D721Med (cell line): ENCODE measurements at regions not wholly inside any gene's neighbourhood (a gene's known extent, or its start where the extent isn't known, plus 50 kb on each side); places are given as distances from the start of the nearest gene placed in this dataset.
"Not testable (repeated sequence)": the region's sequence is repeated elsewhere in the genome, so short reads cannot be mapped to it uniquely, and the experiment has no call there.

Source experiments
- DNase-seq: peaks from one replicate; pipeline ENCODE4 v3.0.0; 2011; ENCODE audit warnings: low spot score; ENCODE audit not compliant: insufficient read length
- FAIRE-seq: peaks from 2 replicates; lab custom pipeline; 2011; peaks lifted over from hg19 to GRCh38; lab: Jason Lieb, UNC
- TF ChIP-seq, protein P1 (sequence below): IDR thresholded peaks from 2 replicates; pipeline ENCODE4 v1.5.1; 2012; ENCODE audit warnings: mild to moderate bottlenecking, control low read depth; ENCODE audit not compliant: insufficient read depth; ENCODE audit errors: missing control alignments

DNA sequence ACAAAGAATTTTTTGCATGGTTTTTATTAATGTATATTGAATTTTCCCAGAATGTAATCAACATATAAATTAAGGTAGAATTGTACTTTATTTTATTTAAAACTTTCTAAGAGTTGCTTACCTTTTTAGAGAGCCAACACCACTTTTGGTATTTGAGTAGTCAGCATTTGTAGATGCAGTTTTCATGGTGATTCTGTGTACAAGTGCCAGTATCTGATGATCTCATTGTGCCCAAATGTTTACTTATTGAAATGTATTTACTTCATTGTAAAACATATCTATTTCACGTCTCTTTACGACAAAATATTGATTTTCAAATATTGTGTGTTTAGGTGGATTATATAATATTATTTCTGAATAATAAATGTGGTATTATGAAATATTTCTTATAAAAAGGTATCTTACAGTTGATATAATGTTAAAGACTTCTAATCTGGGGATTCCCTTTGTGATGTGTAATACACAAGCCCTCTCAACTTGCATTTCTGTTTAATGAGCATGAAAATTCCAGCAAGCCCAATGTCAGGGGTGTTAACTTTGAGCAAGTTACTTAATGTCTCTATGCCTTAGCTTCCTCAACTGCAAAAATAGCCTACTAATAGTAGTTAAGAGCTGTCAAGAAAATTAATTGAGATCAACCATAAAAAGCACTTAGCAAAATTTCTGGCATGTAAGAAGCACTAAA lies 141.8 kb upstream of the ZNF648 start:
- DNase-seq (no peak), FAIRE-seq (peak; percentile 41)
- TF ChIP-seq, protein P1, sequence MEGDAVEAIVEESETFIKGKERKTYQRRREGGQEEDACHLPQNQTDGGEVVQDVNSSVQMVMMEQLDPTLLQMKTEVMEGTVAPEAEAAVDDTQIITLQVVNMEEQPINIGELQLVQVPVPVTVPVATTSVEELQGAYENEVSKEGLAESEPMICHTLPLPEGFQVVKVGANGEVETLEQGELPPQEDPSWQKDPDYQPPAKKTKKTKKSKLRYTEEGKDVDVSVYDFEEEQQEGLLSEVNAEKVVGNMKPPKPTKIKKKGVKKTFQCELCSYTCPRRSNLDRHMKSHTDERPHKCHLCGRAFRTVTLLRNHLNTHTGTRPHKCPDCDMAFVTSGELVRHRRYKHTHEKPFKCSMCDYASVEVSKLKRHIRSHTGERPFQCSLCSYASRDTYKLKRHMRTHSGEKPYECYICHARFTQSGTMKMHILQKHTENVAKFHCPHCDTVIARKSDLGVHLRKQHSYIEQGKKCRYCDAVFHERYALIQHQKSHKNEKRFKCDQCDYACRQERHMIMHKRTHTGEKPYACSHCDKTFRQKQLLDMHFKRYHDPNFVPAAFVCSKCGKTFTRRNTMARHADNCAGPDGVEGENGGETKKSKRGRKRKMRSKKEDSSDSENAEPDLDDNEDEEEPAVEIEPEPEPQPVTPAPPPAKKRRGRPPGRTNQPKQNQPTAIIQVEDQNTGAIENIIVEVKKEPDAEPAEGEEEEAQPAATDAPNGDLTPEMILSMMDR = no peak

DNA sequence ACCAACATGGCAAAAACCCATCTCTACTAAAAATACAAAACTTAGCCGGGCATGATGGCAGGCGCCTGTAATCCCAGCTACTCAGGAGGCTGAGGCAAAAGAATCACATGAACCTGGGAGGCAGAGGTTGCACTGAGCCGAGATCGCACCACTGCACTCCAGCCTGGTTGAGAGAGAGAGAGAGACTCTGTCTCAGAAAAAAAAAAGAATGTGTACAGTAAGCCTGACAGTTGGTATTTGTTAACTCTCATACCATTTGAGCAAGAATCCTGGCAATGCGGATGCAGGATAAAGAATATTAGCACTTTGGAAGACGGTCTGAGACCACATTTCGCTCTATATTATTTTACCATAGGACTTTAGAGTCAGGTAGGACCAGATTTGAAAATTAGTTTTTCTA lies 140.0 kb upstream of the ZNF648 start:
- not testable (repeated sequence) for FAIRE-seq, DNase-seq

DNA sequence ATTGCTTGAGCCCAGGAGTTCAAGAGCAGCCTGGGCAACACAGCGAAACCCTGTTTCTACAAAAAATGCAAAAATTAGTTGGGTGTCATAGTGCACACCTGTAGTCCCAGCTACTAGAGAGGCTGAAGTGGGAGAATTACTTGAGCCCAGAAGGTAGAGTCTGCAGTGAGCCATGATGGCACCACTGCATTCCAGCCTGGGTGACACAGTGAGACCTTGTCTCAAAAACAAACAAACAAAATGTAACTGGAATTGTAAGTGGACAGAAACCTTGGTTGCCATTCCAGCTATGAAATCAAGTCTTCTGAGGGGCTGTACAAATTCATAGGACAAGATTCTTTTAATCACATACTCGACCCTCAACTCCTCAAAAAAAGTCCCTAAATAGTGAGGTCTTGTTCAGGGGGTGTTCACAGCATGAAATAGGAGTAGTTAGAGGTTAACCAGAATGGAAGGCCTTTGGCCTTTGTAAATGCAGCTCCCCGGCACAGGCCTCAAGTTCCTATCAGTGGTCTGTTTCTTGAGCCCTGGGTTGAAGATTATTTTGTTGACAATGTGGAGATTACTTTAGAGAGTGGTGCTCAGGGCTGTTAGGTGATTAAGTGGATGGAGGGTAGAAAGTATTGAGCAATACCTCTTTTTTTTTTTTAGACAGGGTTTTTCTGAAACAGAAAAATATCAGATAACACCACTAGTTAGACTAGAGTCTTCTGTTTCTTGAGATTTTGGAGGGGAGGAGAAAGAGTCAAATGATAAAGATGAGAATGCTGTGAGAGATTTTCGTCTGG lies 138.7 kb upstream of the ZNF648 start:
- DNase-seq (no peak), FAIRE-seq (peak; percentile 84)
- TF ChIP-seq, protein P1 = no peak

DNA sequence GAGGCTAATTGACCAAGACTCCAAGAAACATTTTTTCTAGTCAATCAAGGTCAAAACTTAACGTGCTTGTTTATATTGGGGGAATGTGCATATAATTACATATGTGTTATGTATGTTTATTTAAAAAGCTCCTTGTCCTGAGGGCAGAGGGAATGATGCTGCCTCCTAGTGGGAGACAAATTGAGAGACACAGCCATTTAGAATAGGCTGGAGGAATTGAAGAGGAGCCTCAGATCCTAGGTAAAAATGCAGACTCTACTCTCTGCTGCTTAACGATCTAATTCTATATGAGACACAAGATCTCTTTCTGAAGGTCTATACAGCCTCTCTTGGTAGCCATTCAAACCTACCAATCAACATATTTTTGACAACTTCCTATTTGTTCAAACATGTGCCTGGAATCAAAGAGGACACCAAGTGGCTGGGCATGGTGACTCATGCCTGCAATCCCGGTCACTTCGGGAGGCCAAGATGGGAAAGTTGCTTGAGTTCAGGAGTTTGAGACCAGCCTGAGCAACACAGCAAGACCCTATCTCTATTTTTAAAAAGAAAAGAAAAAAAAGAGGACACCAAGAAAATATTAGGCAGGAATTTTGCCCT lies 136.6 kb upstream of the ZNF648 start:
- DNase-seq = no peak
- no peak for FAIRE-seq

DNA sequence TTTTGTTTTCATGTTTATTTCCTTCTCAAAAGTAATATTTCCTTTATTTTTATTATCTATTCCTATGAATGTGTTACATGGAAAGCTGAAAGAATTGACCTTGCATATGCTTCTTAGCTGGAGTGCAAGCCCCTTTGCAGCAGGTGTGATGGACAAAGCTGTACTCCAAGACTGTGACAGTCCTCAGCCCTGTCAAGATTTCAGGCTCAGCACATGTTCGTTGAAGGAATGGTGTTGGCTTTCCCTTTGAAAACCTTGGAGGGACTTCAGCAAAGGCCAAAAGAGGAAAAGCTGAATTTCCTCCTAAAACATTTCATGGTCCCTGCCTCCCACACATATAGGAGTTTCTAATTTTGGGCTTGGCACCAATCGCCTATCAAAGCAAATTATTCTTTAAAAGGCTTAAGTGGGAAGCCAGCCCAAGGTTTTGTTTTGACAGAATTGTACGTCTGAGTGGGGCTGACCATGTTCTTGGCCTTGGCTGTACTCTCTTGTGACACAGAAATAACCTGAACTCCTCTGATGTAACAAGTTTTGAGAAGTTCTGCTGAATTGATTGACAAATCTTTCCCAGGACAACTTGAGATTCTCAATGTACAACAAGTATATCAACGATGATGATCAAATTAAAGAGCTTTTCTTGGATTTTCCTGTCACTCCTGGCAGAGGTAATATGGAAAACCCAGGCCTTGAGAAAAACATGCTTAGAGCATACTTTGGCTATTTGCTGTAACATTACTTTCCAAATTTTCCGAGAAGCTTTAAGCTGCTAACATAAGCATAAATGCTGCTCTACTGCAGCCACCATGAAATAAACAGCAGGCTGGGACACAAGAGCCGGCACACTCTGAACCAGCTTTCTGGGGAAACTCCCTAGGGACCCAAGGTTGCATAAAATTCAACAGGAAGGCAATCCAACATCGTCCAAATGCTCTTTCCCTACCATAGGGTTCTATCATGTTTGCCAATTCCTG lies 135.7 kb upstream of the ZNF648 start:
- TF ChIP-seq, protein P1 = no peak
- DNase-seq (no peak), FAIRE-seq (no peak)

More for the DNA sequence above, 136.6 kb upstream of the ZNF648 start:
- TF ChIP-seq, protein P1 = peak; percentile 9

DNA sequence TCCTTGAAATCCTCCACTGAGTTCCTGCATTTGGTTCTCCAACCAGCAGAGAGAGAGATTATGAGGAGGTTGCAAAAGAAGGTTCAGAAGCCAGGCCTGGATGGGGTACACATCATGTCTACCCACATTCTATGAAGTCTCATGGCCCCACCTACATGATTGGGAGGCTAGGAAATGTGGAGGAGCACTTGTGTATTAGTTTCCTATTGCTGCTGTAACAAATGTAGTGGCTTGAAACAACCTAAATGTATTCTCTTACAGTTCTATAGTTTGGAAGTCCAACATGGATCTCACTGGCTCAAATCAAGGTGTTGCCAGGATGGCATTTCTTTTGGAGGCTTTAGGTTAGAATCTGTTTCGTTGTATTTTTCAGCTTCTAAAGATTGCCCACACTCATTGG lies 134.2 kb upstream of the ZNF648 start:
- TF ChIP-seq, protein P1 = no peak
- FAIRE-seq (no peak), DNase-seq (no peak)
